Activated CD8-positive, alpha-beta T cell treated with anti-CD3 and anti-CD28 coated beads, Interleukin-2, amount 10 ng/mL, durations not matched to agents 7 days and 5 days (primary cell): ENCODE measurements at regions not wholly inside any gene's neighbourhood (a gene's known extent, or its start where the extent isn't known, plus 50 kb on each side); places are given as distances from the start of the nearest gene placed in this dataset.
"Not testable (repeated sequence)": the region's sequence is repeated elsewhere in the genome, so short reads cannot be mapped to it uniquely, and the experiment has no call there.

Source experiments
- ATAC-seq: fragments of 150-1000 bp; cut with Tn5 transposase; one replicate; pipeline ENCODE4 v1.10.0; 2021; ENCODE audit warnings: moderate library complexity
- CTCF ChIA-PET: fragments of 350-600 bp; sonication (Branson Sonifier 250); formaldehyde crosslinking; loops from one replicate; lab custom pipeline; 2021; ENCODE audit warnings: antibody characterized with exemption; lab: Charles Lee
- POLR2A ChIA-PET: fragments of 350-600 bp; sonication (Branson Sonifier 250); formaldehyde crosslinking; loops from one replicate; lab custom pipeline; 2021; ENCODE audit warnings: antibody characterized with exemption; lab: Charles Lee
- DNase-seq: peaks from one replicate; pipeline ENCODE4 v3.0.0-alpha.2; 2020
- H3K27ac Mint-ChIP-seq: one replicate; pipeline ENCODE4 v1.8.0; 2021; ENCODE audit warnings: mild to moderate bottlenecking, mixed read lengths
- H3K27me3 Mint-ChIP-seq: one replicate; pipeline ENCODE4 v1.8.0; 2021; ENCODE audit warnings: low read depth, mixed read lengths
- H3K36me3 Mint-ChIP-seq: one replicate; pipeline ENCODE4 v1.8.0; 2021; ENCODE audit warnings: low read depth, mixed read lengths
- H3K4me1 Mint-ChIP-seq: one replicate; pipeline ENCODE4 v1.8.0; 2021; ENCODE audit warnings: low read depth, mixed read lengths
- H3K4me3 Mint-ChIP-seq: one replicate; pipeline ENCODE4 v1.8.0; 2021; ENCODE audit warnings: mild to moderate bottlenecking, mixed read lengths
- H3K9me3 Mint-ChIP-seq: one replicate; pipeline ENCODE4 v1.8.0; 2022; ENCODE audit warnings: mixed read lengths; ENCODE audit not compliant: insufficient read depth

DNA sequence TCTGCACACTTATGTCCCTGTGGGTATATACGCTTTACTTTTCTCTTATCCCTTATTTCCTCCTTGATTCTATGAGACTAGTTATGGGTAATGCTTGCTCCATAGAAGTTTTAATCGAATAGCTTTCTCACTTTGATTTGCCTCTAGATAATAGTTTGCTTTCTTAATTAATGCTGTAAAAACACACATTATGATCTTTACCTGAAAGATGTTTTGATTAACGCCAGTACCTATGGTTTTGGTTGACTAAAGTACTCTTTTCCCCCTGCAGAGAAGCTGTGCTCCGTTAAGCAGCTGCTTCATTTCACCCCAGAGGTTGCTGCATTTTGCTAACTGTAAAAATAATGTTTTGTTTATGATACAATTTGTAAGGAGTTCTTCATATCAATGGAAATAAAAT, 362.3 kb downstream of the FLRT2 start:
- Mint-ChIP-seq H3K4me1 (no peaks in the 10 kb centered on the region), H3K4me3 (no peak overlapping the region), H3K27me3 (no peaks in the 10 kb centered on the region), H3K9me3 (no peaks in the 10 kb centered on the region), H3K36me3 (no peaks in the 10 kb centered on the region), H3K27ac (no peak overlapping the region)
- ATAC-seq (no peak), DNase-seq (no peak)
- CTCF ChIA-PET, result no interaction called here
- POLR2A ChIA-PET, result no interaction called here

DNA sequence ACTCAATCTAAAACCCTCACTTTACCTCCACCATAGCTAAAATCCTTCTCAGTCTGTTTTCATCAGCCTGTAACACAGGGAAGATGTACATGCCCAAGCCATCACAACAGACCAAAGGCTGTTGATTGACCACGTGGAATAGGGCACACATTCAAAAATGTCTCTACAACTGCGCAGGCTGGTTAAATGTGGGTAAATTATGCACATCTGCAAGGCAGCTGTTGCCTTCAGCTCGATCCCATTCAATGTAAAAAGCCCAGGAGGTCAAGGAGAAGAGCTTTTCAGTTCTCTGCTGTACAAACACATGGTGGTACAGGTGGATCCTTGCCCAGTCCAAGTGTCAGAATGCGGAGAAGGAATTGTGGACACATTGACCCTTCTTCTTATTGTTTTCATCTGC, 354.0 kb downstream of the FLRT2 start:
- Mint-ChIP-seq H3K4me3 (no peak overlapping the region), H3K36me3 (no peaks in the 10 kb centered on the region), H3K4me1 (no peaks in the 10 kb centered on the region), H3K27ac (no peak overlapping the region), H3K27me3 (no peaks in the 10 kb centered on the region), H3K9me3 (no peaks in the 10 kb centered on the region)
- ATAC-seq, result no peak
- DNase-seq, result no peak
- POLR2A ChIA-PET, result no interaction called here
- CTCF ChIA-PET, result no interaction called here

DNA sequence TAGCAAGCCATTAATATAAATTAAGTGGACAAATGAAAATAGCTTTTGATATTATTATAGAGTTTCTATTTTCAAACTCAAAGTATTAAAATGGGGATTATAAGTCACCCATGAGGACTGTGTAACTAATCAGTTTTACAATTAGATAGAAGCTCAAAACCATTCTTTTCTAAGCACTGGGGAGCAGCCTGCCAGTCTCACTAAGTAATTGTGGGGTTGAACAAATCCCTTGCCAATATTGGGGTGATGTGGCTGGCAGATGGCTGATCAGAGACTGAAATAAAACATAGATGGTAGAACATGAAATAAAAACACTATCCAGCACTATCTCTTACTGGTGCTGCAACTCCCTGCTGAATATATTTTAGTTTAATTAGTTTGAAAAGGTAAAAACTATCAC, 353.2 kb downstream of the FLRT2 start:
- no peak for ATAC-seq
- Mint-ChIP-seq H3K4me3 (no peak overlapping the region), H3K27ac (no peak overlapping the region), H3K4me1 (no peaks in the 10 kb centered on the region), H3K36me3 (no peaks in the 10 kb centered on the region), H3K27me3 (no peaks in the 10 kb centered on the region), H3K9me3 (no peaks in the 10 kb centered on the region)
- no peak for DNase-seq
- ChIA-PET CTCF (interaction anchor here (1.1 kb wide), 1 partner anchor 10 kb away, joined by 3 read pairs; no protein-coding TSS in a partner anchor), POLR2A (no interaction called here)

DNA sequence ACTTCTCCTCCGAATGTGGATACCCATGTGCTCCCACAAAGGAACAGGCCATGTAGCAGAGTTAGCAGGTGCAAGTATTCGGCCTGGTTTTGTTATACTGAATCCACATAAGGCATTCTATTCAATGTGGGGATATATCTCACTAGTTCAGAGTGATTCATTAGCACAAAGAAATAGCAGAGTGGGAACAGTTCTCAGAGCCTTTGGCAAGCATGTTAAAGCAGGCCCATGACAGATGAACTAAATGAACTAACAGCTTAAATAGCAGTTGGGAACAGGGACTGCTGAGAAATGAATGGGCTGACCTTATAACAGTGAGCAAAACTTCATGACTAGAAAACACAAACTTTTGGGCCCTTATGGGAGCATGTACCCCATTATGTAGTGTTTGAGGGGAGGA, 352.0 kb downstream of the FLRT2 start:
- no peaks in the 10 kb centered on the region for H3K27me3 Mint-ChIP-seq
- H3K4me3 Mint-ChIP-seq, result no peak overlapping the region
- no peaks in the 10 kb centered on the region for H3K9me3 Mint-ChIP-seq
- H3K27ac Mint-ChIP-seq, result no peak overlapping the region
- H3K4me1 Mint-ChIP-seq, result no peaks in the 10 kb centered on the region
- no peaks in the 10 kb centered on the region for H3K36me3 Mint-ChIP-seq
- ChIA-PET POLR2A (interaction anchor here (0.7 kb wide), 1 partner anchor 1243 kb away, joined by 4 read pairs; no protein-coding TSS in a partner anchor), CTCF (interaction anchor here (1.1 kb wide), 1 partner anchor 9 kb away, joined by 3 read pairs; no protein-coding TSS in a partner anchor)
- DNase-seq (no peak), ATAC-seq (no peak)

DNA sequence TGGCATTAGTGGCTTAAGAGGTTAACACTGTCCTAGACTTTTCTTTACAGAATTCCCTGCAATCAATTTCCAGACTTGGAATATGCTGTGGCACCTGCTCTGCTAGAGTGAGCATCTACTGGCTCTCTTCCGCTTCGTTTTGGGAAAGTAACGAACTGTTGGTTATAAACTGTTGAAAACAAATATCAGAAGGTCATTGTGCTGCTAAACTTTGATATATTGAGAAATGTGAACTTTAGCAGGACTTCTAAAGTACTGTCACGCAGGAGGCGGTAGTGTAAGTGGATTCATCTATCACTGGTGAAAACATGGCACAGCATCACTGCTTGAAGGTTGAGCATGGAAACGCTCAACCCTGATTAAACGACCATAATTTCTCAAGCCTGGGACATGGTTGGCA, 348.9 kb downstream of the FLRT2 start:
- Mint-ChIP-seq H3K9me3 (no peaks in the 10 kb centered on the region), H3K27ac (no peak overlapping the region), H3K36me3 (no peaks in the 10 kb centered on the region), H3K4me3 (no peak overlapping the region), H3K27me3 (no peaks in the 10 kb centered on the region), H3K4me1 (no peaks in the 10 kb centered on the region)
- DNase-seq (no peak), ATAC-seq (no peak)
- ChIA-PET CTCF (no interaction called here), POLR2A (no interaction called here)

DNA sequence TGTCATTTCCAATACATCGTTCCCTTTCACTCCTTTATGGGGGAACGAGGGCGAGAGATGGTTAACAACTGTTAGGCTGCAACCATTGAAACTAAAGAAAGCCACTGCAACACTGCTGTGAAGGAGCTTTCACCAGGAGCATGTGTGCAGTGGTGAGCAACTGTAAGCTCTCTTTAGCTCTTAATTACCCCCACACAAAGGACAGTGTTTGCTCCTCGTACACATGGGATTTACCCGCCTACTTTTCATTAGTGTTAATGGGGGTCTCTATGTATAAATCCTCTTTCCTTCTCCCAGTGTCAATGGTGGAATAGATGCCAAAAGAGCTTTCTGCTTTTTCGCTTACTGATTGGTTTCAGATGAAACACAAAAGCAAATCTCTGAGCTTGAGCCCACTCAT, 343.1 kb downstream of the FLRT2 start:
- POLR2A ChIA-PET, result no interaction called here
- DNase-seq, result no peak
- Mint-ChIP-seq H3K4me3 (no peak overlapping the region), H3K9me3 (no peaks in the 10 kb centered on the region), H3K36me3 (no peaks in the 10 kb centered on the region), H3K4me1 (no peaks in the 10 kb centered on the region), H3K27ac (no peak overlapping the region), H3K27me3 (peaks cover 2% of the 10 kb centered on the region)
- ATAC-seq, result no peak
- CTCF ChIA-PET, result interaction anchor here (1.1 kb wide), 1 partner anchor 9 kb away, joined by 3 read pairs; no protein-coding TSS in a partner anchor

DNA sequence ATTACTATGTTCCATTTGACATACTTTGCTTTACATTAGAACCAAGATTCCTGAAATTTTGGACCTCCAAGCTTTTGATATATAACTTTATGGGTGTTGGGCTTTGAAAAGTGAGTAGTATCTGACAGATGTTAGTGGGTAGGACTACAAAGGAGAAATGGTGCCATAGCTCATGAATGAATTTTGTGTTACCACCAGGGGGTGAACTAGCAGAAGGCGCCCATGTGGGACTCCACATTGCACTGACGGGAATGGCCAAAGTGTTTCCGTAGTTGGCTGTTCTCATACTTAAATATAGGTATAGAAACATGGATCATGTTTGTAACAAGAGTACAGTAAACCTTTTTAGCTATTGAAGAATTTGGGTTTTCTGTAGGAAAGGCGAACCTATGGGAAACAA, 337.5 kb downstream of the FLRT2 start:
- H3K36me3 Mint-ChIP-seq, result no peaks in the 10 kb centered on the region
- no peaks in the 10 kb centered on the region for H3K4me1 Mint-ChIP-seq
- H3K27ac Mint-ChIP-seq, result no peak overlapping the region
- no peak for DNase-seq
- H3K9me3 Mint-ChIP-seq, result no peaks in the 10 kb centered on the region
- ChIA-PET CTCF (interaction anchor here (0.7 to 1.5 kb wide), 2 partner anchors 167 to 190 kb away, joined by 3 read pairs; no protein-coding TSS in a partner anchor), POLR2A (no interaction called here)
- H3K27me3 Mint-ChIP-seq, result no peaks in the 10 kb centered on the region
- H3K4me3 Mint-ChIP-seq, result no peak overlapping the region
- ATAC-seq, result no peak

DNA sequence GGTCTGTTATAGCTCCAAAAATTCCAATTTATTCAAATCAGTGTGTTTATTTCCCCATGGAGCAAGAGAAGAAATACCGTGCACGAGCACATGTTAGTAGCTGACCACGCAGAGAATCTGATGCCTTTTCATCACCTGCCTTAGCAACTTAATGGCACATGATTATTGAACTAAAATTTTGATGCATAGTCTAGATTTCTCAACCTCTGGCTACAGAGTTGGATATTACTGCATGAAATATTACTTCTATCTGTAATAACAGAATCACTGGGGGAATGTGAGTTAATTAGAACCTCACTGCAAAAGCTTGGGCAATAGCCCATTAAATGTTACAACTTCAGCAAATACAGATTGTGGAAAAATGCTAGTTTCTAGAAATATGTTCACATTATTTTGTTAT, 335.8 kb downstream of the FLRT2 start:
- Mint-ChIP-seq H3K9me3 (no peaks in the 10 kb centered on the region), H3K27ac (no peak overlapping the region), H3K36me3 (no peaks in the 10 kb centered on the region), H3K4me1 (no peaks in the 10 kb centered on the region), H3K27me3 (no peaks in the 10 kb centered on the region), H3K4me3 (no peak overlapping the region)
- POLR2A ChIA-PET, result no interaction called here
- no peak for ATAC-seq
- CTCF ChIA-PET, result no interaction called here
- no peak for DNase-seq

DNA sequence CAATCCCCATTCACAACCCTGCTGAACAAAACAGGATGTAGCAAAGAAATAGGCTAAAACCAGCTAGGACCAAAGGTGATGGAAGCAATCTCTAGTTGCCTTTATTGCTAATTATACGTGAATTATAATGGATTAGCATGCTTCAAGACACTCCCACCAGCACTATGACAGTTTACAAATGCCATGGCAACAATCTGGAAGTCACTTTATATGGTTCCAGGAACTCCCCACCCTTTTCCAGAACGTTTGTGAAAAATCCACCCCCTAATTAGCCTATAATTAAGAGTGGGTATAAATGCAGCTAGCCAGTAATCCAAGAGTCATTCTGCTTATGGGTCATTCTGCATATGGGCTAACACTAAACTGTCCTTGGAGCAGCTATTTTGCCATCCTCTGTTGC, 328.7 kb downstream of the FLRT2 start:
- H3K4me3 Mint-ChIP-seq, result no peak overlapping the region
- no peak for DNase-seq
- no peak overlapping the region for H3K27ac Mint-ChIP-seq
- CTCF ChIA-PET, result no interaction called here
- POLR2A ChIA-PET, result no interaction called here
- H3K9me3 Mint-ChIP-seq, result no peaks in the 10 kb centered on the region
- ATAC-seq, result no peak
- H3K27me3 Mint-ChIP-seq, result peaks cover 2% of the 10 kb centered on the region
- H3K36me3 Mint-ChIP-seq, result no peaks in the 10 kb centered on the region
- H3K4me1 Mint-ChIP-seq, result no peaks in the 10 kb centered on the region

DNA sequence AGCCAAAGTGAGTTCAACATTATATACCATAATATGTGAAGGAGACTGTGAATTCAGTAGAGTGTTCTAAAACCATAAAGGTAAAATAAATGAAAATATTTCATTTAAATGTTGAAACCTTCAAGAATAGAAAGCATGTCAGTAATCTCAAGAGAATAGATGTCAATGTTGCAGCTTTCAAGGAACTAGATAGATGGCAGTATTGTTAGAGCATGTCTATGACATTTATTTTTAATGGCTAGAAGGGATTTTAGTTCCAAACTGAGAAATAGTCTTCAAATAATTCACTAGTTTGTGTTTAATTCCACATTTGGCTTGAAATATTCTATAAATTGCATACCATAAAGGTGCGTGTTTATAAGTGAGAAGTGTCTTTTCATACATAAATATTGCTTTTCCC, 326.5 kb downstream of the FLRT2 start:
- H3K4me1 Mint-ChIP-seq, result no peaks in the 10 kb centered on the region
- H3K27ac Mint-ChIP-seq, result no peak overlapping the region
- ATAC-seq (no peak), DNase-seq (no peak)
- H3K36me3 Mint-ChIP-seq, result no peaks in the 10 kb centered on the region
- CTCF ChIA-PET, result no interaction called here
- POLR2A ChIA-PET, result no interaction called here
- H3K27me3 Mint-ChIP-seq, result peaks cover 2% of the 10 kb centered on the region
- no peaks in the 10 kb centered on the region for H3K9me3 Mint-ChIP-seq
- no peak overlapping the region for H3K4me3 Mint-ChIP-seq

DNA sequence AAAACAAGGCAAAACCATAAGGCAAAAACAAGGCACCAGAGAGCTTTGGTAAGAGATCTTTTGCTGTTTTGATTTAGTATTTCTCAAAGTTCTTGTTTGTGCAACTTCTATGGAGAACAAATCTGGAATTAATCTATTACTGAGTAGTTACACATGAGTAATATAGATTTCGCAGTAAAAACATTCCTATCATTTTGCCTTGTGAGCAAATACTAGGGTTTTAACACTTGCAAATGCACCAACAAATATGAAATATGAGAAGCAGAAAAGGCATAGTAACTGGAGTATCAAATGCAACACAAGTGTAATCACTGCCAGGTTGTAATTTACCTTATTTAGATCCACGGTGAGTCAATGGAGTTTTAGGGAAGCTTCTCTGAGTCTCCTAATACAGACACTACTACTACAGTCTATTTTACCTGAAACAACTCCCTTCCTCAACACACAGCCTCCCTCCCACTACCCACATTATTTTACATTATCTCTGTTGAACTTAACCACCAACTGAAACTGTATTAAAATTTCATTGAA, 324.1 kb downstream of the FLRT2 start:
- DNase-seq, result no peak
- peaks cover 2% of the 10 kb centered on the region for H3K27me3 Mint-ChIP-seq
- no peak overlapping the region for H3K27ac Mint-ChIP-seq
- no peaks in the 10 kb centered on the region for H3K36me3 Mint-ChIP-seq
- H3K4me3 Mint-ChIP-seq, result no peak overlapping the region
- ChIA-PET CTCF (no interaction called here), POLR2A (no interaction called here)
- no peak for ATAC-seq
- H3K4me1 Mint-ChIP-seq, result no peaks in the 10 kb centered on the region
- H3K9me3 Mint-ChIP-seq, result no peaks in the 10 kb centered on the region

DNA sequence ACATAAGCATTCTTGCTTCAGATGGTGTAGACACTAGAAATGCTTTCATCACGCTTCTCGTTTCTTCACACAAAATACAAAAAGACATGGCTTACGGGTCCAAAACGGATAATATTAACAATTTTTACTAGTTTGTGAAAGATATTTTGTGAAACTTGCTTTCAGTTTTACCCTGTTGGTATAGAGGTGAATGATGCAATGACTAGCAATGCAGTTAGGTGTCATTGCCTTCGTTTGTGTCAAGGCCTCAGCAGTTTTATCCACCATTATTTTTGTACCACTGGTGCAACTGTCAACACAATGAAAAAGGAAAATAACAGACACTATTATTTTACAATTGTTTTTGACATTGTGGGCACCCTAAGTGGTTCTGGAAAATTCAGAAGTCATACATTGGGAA, 323.0 kb downstream of the FLRT2 start:
- Mint-ChIP-seq H3K4me1 (no peaks in the 10 kb centered on the region), H3K27me3 (peaks cover 2% of the 10 kb centered on the region), H3K4me3 (no peak overlapping the region), H3K27ac (no peak overlapping the region), H3K36me3 (no peaks in the 10 kb centered on the region), H3K9me3 (no peaks in the 10 kb centered on the region)
- DNase-seq (no peak), ATAC-seq (no peak)
- ChIA-PET CTCF (no interaction called here), POLR2A (no interaction called here)

DNA sequence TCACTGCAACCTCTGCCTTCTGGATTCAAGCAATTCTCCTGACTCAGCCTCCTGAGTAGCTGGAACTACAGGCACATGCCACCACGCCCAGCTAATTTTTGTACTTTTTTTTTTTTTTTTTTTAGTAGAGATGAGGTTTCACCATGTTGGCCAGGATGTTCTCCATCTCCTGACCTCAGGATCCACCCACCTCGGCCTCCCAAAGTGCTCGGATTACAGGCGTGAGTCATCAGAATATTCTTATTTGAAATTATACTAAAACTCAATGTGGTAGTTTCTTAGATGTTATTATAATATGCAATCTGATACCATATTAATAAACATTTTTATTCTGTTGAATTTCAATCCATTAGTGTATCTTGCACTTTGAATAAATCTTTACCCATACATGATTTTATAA, 322.2 kb downstream of the FLRT2 start:
- H3K27me3 Mint-ChIP-seq, ATAC-seq: not testable (repeated sequence)

More for the DNA sequence above, 322.2 kb downstream of the FLRT2 start:
- H3K27ac Mint-ChIP-seq, POLR2A ChIA-PET, H3K4me1 Mint-ChIP-seq, DNase-seq, H3K4me3 Mint-ChIP-seq, H3K36me3 Mint-ChIP-seq, H3K9me3 Mint-ChIP-seq, CTCF ChIA-PET: not testable (repeated sequence)
